ENCODE measurements at regions not wholly inside any gene's neighbourhood (a gene's known extent, or its start where the extent isn't known, plus 50 kb on each side); places are given as distances from the start of the nearest gene placed in this dataset.

GRCh38 chr5:3361811-3362605, 233.6 kb upstream of the IRX1 start:
- DNase-seq: no peak

- DNase-seq: no peak
Observed at GRCh38 chr5:3359642-3360041, 236.0 kb upstream of the IRX1 start.

GRCh38 chr5:3357291-3357690, 238.3 kb upstream of the IRX1 start:
- DNase-seq: no peak

GRCh38 chr5:3356016-3356415, 239.6 kb upstream of the IRX1 start:
- no peak for DNase-seq

GRCh38 chr5:3355126-3355525, 240.5 kb upstream of the IRX1 start:
- DNase-seq: no peak

DNA sequence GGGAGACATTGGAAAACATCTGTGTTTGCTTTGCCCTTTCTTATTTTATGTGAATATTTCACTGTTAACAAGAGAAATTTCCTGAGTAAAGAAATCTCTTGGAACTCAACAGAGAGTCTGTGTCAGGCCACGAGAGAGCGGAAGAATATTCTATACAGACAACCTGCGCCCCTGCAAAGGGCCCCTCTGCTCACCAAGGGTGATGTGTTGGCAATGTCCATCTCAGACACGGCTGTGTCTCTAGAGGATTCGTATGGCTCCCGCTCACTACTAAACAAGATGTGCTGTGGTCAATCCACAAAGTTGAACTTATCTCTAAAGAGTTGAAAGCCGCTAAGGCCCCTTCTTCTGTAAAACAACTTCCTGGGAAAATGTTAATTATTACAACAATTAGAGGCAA, 241.0 kb upstream of the IRX1 start:
- DNase-seq: no peak

DNA sequence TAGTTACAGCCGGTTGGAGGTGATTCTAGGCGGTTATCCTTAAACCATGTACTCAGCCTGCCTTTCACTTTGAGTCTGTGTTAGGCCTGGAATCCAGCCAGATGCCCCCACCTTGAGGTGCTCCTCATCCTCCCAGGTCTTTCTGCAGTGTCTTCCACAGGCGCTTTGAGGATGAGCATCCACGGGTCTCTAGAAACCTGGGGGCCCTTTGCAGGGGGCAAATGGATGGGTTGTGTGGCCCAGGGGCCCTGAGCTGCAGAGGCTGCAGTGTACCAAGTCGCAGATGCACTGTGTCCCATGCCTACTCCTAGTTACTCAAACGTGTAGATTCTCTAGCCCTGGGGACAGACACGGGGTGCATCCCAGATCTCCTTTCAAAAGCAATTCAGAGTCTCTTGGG, 242.1 kb upstream of the IRX1 start:
- no peak for DNase-seq

DNA sequence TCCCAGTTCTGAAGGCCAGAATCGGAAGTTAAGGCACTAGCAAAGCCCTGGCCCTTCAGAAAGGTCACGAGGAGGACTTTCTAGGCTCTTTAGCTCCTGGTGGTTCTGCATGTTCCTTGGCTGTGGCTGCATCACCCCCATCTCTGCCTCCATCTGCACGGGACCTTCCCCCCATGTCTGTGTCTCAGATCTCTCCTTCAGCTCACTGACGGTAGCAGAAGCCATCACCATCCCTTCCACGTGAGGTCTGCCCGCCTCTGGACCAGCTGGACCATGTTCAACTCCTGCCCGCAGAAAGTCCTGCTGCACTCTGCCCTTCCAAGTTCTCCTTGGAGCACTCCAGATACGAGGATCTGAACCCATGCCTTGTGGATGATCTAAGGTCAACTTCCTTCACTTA, 242.9 kb upstream of the IRX1 start:
- no peak for DNase-seq

DNA sequence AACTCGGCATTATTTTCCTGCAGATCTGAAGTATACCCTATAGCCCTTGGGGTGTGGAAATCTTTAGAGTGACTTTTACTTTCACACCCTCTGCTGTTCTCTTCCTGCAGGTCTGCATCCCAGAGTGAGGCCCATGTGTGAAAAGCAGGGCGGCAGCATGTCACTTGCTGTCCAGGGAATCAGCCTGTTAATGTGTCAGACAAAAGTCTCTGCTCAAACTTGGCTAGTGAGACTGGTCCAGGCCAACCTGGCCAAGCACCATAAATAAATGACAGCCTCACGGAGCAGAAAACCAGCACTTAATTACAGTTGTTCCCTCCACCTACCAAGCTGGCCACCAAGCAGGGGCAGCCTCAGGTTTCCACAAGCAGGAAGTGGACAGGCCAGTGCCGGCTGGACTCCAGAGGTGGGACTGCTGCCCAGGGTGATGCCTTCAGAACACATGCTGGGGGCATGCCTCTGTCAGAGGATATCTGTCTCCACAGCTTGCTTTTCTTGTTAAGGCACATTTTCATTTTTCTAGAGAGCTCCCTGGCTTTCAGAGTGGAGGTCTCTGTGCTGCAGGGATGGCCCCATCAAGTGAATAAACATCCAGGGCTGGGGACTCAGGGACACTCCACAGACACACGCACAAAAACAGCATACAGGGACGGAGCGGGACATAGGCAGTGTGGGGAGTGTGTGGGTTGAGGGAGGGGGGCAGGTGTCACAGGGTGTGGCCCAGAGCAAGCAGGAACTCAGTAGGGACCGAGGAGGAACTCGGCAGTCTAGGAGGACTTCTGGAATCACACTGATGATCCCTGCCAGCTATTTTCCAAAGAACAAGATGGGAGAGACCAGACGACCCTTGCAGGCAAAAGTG, 243.8 kb upstream of the IRX1 start:
- DNase-seq: no peak

GRCh38 chr5:3350781-3351180, 244.9 kb upstream of the IRX1 start:
- DNase-seq: no peak

DNA sequence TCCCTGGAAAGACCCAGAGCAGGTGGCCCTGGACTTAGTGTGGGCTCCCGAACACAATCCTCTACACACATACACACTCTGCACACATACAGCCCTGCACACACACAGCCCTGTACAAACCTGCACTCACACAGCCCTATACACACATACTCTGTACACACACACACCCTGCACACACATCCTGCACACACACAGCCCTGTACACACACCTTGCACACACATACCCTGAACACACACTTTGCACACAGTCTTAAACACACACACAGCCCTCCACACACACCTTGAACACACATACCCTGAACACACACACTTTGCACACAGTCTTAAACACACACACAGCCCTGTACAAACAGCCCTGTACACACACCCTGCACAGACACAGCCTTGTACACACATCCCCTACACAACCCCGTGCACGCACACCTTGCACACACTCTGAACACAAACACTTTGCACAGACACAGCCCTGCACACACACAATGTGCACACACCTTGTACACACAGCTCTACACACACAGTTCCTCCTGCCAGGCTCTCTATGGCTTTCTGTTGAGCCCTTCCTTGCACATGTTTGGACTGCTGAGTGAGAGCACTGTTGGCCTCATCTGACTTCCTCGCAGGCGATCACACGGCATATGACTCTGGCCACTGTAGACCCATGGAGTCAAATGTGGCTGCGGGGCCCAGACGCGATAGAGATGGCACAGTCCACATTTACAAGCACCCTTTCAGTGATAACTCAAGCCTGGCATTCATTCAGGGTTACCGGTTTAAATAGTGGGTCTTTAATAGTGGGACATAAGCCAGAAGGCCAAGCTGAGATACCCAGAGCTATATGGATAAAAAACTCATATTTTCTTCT, 245.7 kb upstream of the IRX1 start:
- no peak for DNase-seq

GRCh38 chr5:3348576-3349535, 246.8 kb upstream of the IRX1 start:
- no peak for DNase-seq

DNA sequence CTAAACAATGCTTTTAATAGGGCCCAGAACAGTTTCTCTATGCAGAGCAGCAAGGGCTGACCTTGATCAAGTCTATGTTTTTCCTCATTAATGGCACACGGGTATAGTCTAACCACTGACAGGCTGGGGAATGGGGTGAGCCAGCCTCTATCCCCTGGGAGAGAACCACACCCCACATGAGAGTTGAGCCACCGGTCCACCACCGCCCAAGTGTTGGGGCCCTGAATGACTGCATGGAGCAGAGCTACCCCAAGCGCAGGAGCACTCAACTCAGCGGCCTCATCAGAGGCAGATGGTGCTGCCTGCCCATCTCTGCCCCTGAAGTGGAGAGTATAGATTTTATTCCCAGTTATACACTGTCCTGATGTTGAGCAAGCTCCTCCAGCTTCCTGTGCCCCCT, 247.9 kb upstream of the IRX1 start:
- no peak for DNase-seq

GRCh38 chr5:3346111-3346820, 249.4 kb upstream of the IRX1 start:
- DNase-seq: no peak

DNA sequence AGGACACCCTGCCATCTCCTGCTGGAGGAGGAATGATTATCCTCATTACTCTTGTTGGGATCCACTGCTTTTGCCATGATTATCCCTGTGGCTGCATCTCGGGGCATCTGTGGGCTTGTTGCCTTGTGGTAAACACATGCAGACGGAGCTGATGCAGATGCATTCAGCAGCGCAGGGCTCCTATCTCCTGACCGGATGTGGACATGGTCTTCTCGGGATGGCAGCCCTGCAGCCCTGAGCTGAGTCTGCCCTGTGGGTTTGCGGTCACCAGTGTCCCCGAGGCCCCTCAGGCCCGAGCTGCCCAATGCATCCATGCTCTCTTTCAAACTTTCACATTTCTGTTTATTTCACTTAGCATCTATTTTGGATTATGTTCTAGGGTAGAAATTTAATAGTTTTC, 250.4 kb upstream of the IRX1 start:
- no peak for DNase-seq

GRCh38 chr5:3344671-3345070, 251.0 kb upstream of the IRX1 start:
- no peak for DNase-seq

DNA sequence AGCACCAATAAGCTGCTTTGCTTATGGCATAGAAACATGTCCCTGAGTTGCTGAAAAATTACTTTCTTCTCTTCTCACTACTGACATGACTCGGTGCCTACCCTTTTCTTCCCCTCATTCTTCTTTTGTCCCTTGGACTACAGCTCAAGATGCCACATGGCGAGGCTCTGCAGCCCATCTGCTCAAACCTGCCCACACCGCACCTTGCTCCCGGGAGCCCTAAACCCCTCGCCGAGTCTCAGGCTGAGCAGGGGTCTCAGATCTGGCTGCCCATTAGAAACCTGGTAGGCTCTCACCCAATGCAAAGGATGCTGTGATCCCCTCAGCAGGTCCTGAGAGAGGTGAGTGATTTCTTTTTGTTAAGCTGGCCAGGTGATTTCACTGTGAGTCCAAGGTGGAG, 251.7 kb upstream of the IRX1 start:
- DNase-seq: no peak

DNA sequence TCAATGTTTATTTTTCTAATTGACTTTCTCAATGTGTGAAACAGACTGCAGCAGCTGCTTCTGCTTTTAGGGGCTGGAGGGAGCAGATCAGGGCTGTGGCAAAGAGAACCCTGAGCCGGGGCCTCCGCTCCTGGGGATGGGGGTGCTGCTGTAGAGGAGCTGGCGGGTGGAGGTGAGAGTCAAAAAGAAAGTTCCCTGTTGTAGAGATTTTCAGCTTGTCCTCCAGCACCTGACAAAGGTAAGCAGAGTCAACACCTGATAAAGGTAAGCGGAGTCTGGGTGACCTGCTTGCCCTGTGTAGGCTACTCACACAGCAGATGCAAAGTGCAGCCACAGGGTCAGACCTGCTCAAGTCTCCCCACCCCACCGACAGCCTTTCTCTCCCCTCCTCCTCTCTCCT, 252.4 kb upstream of the IRX1 start:
- DNase-seq: no peak

GRCh38 chr5:3342271-3343100, 253.1 kb upstream of the IRX1 start:
- no peak for DNase-seq

DNA sequence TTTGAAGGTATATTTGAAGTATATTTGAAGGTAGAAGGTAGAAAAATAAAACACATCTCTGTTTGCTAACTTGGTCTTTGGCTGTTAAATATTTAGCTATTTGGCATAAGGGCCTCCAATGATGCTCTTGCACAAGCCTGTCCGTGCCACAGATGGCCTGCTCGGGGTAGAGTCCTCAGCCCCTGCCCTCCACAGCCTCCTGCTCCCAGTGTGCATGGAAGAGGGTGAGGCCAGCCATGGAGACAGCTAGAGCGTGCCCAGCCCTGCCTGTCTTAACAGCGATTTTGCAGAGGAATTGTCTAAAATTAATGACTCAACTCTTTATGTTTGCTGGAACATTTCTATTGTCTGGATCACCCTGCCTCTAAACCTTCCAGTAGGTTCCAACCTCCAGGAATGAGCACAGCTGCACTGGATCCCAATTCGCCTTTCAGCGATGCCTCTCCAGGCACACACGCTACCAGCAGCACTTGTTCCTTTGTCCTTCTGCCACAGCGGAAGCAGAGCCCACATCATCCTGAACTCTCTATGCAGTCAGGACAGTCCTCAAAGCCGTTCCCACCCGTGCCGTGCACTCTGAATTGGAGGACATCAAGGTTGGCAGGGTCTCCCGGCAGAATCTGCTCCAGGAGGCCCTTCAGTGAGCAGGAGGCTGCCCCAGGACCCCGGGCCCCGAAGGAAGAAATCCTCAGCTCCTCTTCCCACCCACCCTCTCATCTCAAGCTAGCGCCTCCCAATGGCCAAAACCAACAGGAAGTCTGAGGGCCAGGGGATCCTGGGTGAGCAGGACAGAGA, 254.0 kb upstream of the IRX1 start:
- DNase-seq: no peak

All from hippocampal formation (tissue), 2 donors.